Gastroesophageal sphincter (tissue), 4 donors: ENCODE measurements at regions not wholly inside any gene's neighbourhood (a gene's known extent, or its start where the extent isn't known, plus 50 kb on each side); places are given as distances from the start of the nearest gene placed in this dataset.
"Not testable (repeated sequence)": the region's sequence is repeated elsewhere in the genome, so short reads cannot be mapped to it uniquely, and the experiment has no call there.

ENCODE experiments used
- ATAC-seq: fragments of 150-250 bp; one replicate; pipeline ENCODE4 v1.9.1; 2016; ENCODE audit warnings: mild to moderate bottlenecking, moderate library complexity
- H3K27ac ChIP-seq, 4 donors: fragments of 200-600 bp; sonication (generic) in 3 of 4; 1 replicate in 3 of 4; 2 replicates in 1 of 4; pipeline ENCODE4 v1.5.1; 2016 to 2019
- H3K27me3 ChIP-seq: fragments of 200-600 bp; sonication (generic); one replicate; pipeline ENCODE4 v1.5.1; 2019
- H3K36me3 ChIP-seq, 2 donors: fragments of 200-600 bp; sonication (generic); one replicate each; pipeline ENCODE4 v1.5.1; 2019; ENCODE audit warnings: control low read depth in 1 of 2
- H3K4me1 ChIP-seq, 3 donors: fragments of 200-600 bp; sonication (generic); 1 replicate in 2 of 3; 2 replicates in 1 of 3; pipeline ENCODE4 v1.5.1; 2016 to 2019; ENCODE audit warnings: control low read depth in 2 of 3
- H3K4me3 ChIP-seq, 2 donors: fragments of 200-600 bp; sonication (generic); one replicate each; pipeline ENCODE4 v1.5.1; 2019; ENCODE audit warnings: mild to moderate bottlenecking in 1 of 2, moderate library complexity in 1 of 2
- H3K9me3 ChIP-seq, 3 donors: fragments of 200-600 bp; sonication (generic); one replicate each; pipeline ENCODE4 v1.5.1; 2017 to 2019; ENCODE audit warnings: control low read depth in 2 of 3
- CTCF ChIP-seq, 4 experiments: fragments of 200-600 bp in 2 of 4; fragments of 450-650 bp in 2 of 4; sonication (generic) in 1 of 4; IDR thresholded peaks; one replicate each; pipeline ENCODE4 v1.5.1; 2017 to 2019; ENCODE audit warnings: antibody characterized with exemption in 4 of 4, mild to moderate bottlenecking in 2 of 4, moderate library complexity in 2 of 4
- EP300 ChIP-seq: sonication (generic); formaldehyde crosslinking; IDR thresholded peaks from one replicate; pipeline ENCODE4 v1.6.1; 2017; ENCODE audit warnings: antibody characterized with exemption, mild to moderate bottlenecking
- POLR2A ChIP-seq, 2 donors: fragments of 450-650 bp; IDR thresholded peaks; one replicate each; pipeline ENCODE4 v1.6.1; 2017; ENCODE audit warnings: antibody characterized with exemption in 2 of 2, mild to moderate bottlenecking in 2 of 2, moderate library complexity in 1 of 2
- POLR2AphosphoS5 ChIP-seq: sonication (generic); formaldehyde crosslinking; IDR thresholded peaks from one replicate; pipeline ENCODE4 v1.6.1; 2017; ENCODE audit warnings: antibody characterized with exemption
- WGBS, 2 donors: methylation state at CpG; one replicate each; pipeline ENCODE4 v1.1.5; 2018; ENCODE audit warnings: low coverage in 1 of 2; 5-methylcytosine and 5-hydroxymethylcytosine counted together

- no peak for ATAC-seq
- TF ChIP-seq POLR2AphosphoS5 (no peak), CTCF (IDR thresholded peaks at IDR 0.05) (no peak), EP300 (no peak), POLR2A (IDR thresholded peaks at IDR 0.05) (no peak)
- H3K4me1 ChIP-seq: no peaks in the 10 kb centered on the region
Observed at GRCh38 chr7:96920064-96920463, 85.3 kb upstream of the DLX6 start.

GRCh38 chr7:96920713-96921112 lies 84.6 kb upstream of the DLX6 start:
- no peak for TF ChIP-seq POLR2A (IDR thresholded peaks at IDR 0.05)
- no peak for TF ChIP-seq POLR2AphosphoS5
- TF ChIP-seq CTCF (IDR thresholded peaks at IDR 0.05): no peak
- TF ChIP-seq EP300: no peak
- H3K4me3 ChIP-seq: no peak overlapping the region
- 56% methylated on average over 1 of the region's 1 CpG; no CpG with 5 or more reads in 1 of the 2 donors for WGBS, 2 donors
- ATAC-seq: no peak
- no peaks in the 10 kb centered on the region for H3K27me3 ChIP-seq
- no peaks in the 10 kb centered on the region for H3K9me3 ChIP-seq
- no peaks in the 10 kb centered on the region for H3K36me3 ChIP-seq
- no peaks in the 10 kb centered on the region for H3K4me1 ChIP-seq
- no peak overlapping the region for H3K27ac ChIP-seq

More at GRCh38 chr7:96920064-96920463, 85.3 kb upstream of the DLX6 start:
- Histone ChIP-seq H3K27me3 (no peaks in the 10 kb centered on the region), H3K9me3 (no peaks in the 10 kb centered on the region), H3K36me3 (no peaks in the 10 kb centered on the region), H3K4me3 (no peak overlapping the region), H3K27ac (no peak overlapping the region)

GRCh38 chr7:96921231-96921630 lies 84.1 kb upstream of the DLX6 start:
- H3K36me3 ChIP-seq: no peaks in the 10 kb centered on the region
- H3K4me1 ChIP-seq: no peaks in the 10 kb centered on the region
- no peaks in the 10 kb centered on the region for H3K27me3 ChIP-seq
- no peaks in the 10 kb centered on the region for H3K9me3 ChIP-seq
- 53 to 77% methylated on average over 4 of the region's 5 CpGs for WGBS, 2 donors
- H3K27ac ChIP-seq: no peak overlapping the region
- no peak overlapping the region for H3K4me3 ChIP-seq
- TF ChIP-seq POLR2A (IDR thresholded peaks at IDR 0.05): no peak
- no peak for TF ChIP-seq EP300
- TF ChIP-seq CTCF (IDR thresholded peaks at IDR 0.05): no peak
- no peak for TF ChIP-seq POLR2AphosphoS5
- ATAC-seq: no peak

GRCh38 chr7:96921771-96922170 lies 83.6 kb upstream of the DLX6 start:
- ATAC-seq: no peak
- Histone ChIP-seq H3K27ac (no peak overlapping the region), H3K4me3 (no peak overlapping the region), H3K27me3 (no peaks in the 10 kb centered on the region), H3K9me3 (no peaks in the 10 kb centered on the region), H3K4me1 (no peaks in the 10 kb centered on the region), H3K36me3 (no peaks in the 10 kb centered on the region)
- 44 to 66% methylated on average over 2 to 3 of the region's 3 CpGs for WGBS, 2 donors
- no peak for TF ChIP-seq EP300
- TF ChIP-seq CTCF (IDR thresholded peaks at IDR 0.05): no peak
- TF ChIP-seq POLR2A (IDR thresholded peaks at IDR 0.05): no peak
- TF ChIP-seq POLR2AphosphoS5: no peak

GRCh38 chr7:96923345-96923744 lies 82.0 kb upstream of the DLX6 start:
- ATAC-seq, H3K27me3 ChIP-seq, H3K4me3 ChIP-seq, H3K36me3 ChIP-seq, H3K9me3 ChIP-seq, H3K27ac ChIP-seq, H3K4me1 ChIP-seq: not testable (repeated sequence)

GRCh38 chr7:96927131-96927530 lies 78.2 kb upstream of the DLX6 start:
- no peak for ATAC-seq
- no peaks in the 10 kb centered on the region for H3K27me3 ChIP-seq
- no peaks in the 10 kb centered on the region for H3K36me3 ChIP-seq
- no peaks in the 10 kb centered on the region for H3K9me3 ChIP-seq
- H3K27ac ChIP-seq: no peak overlapping the region
- 84 to 91% methylated on average over 5 of the region's 5 CpGs for WGBS, 2 donors
- TF ChIP-seq POLR2AphosphoS5: no peak
- no peaks in the 10 kb centered on the region for H3K4me1 ChIP-seq
- H3K4me3 ChIP-seq: no peak overlapping the region
